A673 (cell line): ENCODE measurements at regions not wholly inside any gene's neighbourhood (a gene's known extent, or its start where the extent isn't known, plus 50 kb on each side); places are given as distances from the start of the nearest gene placed in this dataset.

Experiments used
- BruUV-seq: library from RNA; stranded (reverse); fragments of 400-500 nt; replicated peaks from 2 replicates; lab custom pipeline; 2021; lab: Mats Ljungman, UMichigan
- CTCF ChIA-PET: fragments of 300-600 bp; sonication (Branson Sonifier 250); formaldehyde crosslinking; loops from one replicate; lab custom pipeline; 2022; ENCODE audit warnings: antibody characterized with exemption; lab: Charles Lee
- POLR2A ChIA-PET: fragments of 300-600 bp; sonication (Branson Sonifier 250); formaldehyde crosslinking; loops from one replicate; lab custom pipeline; 2022; ENCODE audit warnings: antibody characterized with exemption; ENCODE audit not compliant: low non-redundant PET; lab: Charles Lee
- DNase-seq: peaks from one replicate; pipeline ENCODE4 v3.0.0-alpha.2; 2015; ENCODE audit warnings: low spot score
- H3K27ac ChIP-seq: fragments of 200-600 bp; sonication (generic); 2 replicates; pipeline ENCODE4 v1.5.1; 2016; ENCODE audit warnings: mixed run types, low read depth, mild to moderate bottlenecking, mixed read lengths, antibody characterized with exemption, low read length; ENCODE audit not compliant: poor library complexity, severe bottlenecking
- H3K27me3 ChIP-seq: fragments of 200-600 bp; sonication (generic); replicated peaks from 2 replicates; pipeline ENCODE4 v1.6.1; 2017; ENCODE audit warnings: mixed run types, low read depth, mild to moderate bottlenecking, mixed read lengths, antibody characterized with exemption, low read length; ENCODE audit not compliant: insufficient read depth, poor library complexity
- H3K36me3 ChIP-seq: fragments of 200-600 bp; sonication (generic); 2 replicates; pipeline ENCODE4 v1.6.1; 2016; ENCODE audit warnings: mixed run types, mild to moderate bottlenecking, mixed read lengths, antibody characterized with exemption, low read length; ENCODE audit not compliant: insufficient read depth, poor library complexity, severe bottlenecking
- H3K4me1 ChIP-seq: fragments of 200-600 bp; sonication (generic); 2 replicates; pipeline ENCODE4 v1.6.1; 2017; ENCODE audit warnings: mixed run types, mild to moderate bottlenecking, mixed read lengths, antibody characterized with exemption, low read length; ENCODE audit not compliant: insufficient read depth, poor library complexity, severe bottlenecking
- H3K4me3 ChIP-seq: fragments of 200-600 bp; sonication (generic); 2 replicates; pipeline ENCODE4 v1.5.1; 2016; ENCODE audit warnings: low read depth, mixed run types, mild to moderate bottlenecking, mixed read lengths, low read length; ENCODE audit not compliant: poor library complexity, severe bottlenecking
- H3K9me3 ChIP-seq: fragments of 200-600 bp; sonication (generic); 2 replicates; pipeline ENCODE4 v1.6.1; 2016; ENCODE audit warnings: mixed run types, low read depth, mild to moderate bottlenecking, mixed read lengths, antibody characterized with exemption, low read length; ENCODE audit not compliant: poor library complexity, severe bottlenecking
- EZH2 ChIP-seq: fragments of 200-600 bp; sonication (generic); IDR thresholded peaks from 2 replicates; pipeline ENCODE4 v1.6.1; 2017; ENCODE audit warnings: borderline replicate concordance, low read depth, mild to moderate bottlenecking, mixed read lengths, antibody characterized with exemption, low read length; ENCODE audit not compliant: poor library complexity, severe bottlenecking
- intact Hi-C: fragments of 100-400 bp; cut with micrococcal nuclease; formaldehyde crosslinking; loops from one replicate; pipeline ENCODE4 v1.10.0; 2022; ENCODE audit not compliant: unreplicated experiment
- TF ChIP-seq, protein P1 (sequence below): fragments of 300-800, 200-600 bp; sonication (generic); conservative IDR thresholded peaks from 2 replicates; pipeline ENCODE4 v1.5.1; 2017; ENCODE audit warnings: low read depth, mild to moderate bottlenecking, antibody characterized with exemption, low read length, moderate library complexity, mixed read lengths

DNA sequence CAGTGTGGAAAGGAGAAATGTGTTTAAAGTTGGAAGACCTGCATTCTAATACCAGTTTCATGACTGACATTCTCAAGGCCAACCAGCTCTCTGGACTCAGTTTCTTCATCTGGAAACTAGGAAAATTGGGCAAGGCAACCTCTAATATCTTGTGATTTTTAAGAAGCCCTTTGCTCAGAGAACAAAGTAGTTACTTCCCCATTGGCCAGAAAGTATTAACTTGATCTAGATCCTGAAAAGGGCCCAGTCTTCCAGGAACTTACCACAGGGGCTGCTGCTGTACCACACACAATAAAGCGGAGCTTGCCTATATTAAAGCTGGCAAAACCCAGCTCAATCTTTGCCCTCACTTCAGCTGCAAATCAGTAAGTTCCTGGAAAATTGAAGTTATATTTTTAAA lies 155.6 kb upstream of the ADO start:
- Histone ChIP-seq H3K27ac (no peak overlapping the region), H3K27me3 (no peaks in the 10 kb centered on the region), H3K9me3 (no peaks in the 10 kb centered on the region), H3K4me1 (no peaks in the 10 kb centered on the region), H3K36me3 (no peaks in the 10 kb centered on the region), H3K4me3 (no peak overlapping the region)
- POLR2A ChIA-PET: no interaction called here
- BruUV-seq: no TSS peak
- DNase-seq: no peak
- CTCF ChIA-PET: no interaction called here
- intact Hi-C loops: no loop called here
- TF ChIP-seq, protein P1, sequence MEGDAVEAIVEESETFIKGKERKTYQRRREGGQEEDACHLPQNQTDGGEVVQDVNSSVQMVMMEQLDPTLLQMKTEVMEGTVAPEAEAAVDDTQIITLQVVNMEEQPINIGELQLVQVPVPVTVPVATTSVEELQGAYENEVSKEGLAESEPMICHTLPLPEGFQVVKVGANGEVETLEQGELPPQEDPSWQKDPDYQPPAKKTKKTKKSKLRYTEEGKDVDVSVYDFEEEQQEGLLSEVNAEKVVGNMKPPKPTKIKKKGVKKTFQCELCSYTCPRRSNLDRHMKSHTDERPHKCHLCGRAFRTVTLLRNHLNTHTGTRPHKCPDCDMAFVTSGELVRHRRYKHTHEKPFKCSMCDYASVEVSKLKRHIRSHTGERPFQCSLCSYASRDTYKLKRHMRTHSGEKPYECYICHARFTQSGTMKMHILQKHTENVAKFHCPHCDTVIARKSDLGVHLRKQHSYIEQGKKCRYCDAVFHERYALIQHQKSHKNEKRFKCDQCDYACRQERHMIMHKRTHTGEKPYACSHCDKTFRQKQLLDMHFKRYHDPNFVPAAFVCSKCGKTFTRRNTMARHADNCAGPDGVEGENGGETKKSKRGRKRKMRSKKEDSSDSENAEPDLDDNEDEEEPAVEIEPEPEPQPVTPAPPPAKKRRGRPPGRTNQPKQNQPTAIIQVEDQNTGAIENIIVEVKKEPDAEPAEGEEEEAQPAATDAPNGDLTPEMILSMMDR: no peak
- TF ChIP-seq EZH2: no peak

DNA sequence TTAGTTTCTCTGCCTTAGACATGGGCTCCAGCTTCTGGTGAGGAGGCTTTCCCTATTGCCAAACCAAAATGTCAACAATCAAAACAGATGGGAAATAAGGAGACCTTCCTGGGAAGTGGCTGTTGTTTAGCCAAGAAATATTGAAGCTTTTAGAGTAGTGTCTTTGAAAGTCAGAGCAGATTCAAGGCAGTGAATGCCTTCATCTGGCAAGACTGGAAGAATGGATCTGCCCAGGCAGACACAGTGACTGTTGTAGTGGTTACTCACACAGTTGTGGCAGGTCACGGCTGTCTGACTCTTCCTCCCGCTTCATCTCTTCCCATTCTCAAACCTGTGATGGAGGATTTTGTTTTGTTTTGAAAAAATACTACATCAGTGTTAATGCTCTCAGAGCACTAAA lies 154.1 kb upstream of the ADO start:
- no peak for DNase-seq
- BruUV-seq: no TSS peak
- ChIA-PET POLR2A (no interaction called here), CTCF (no interaction called here)
- H3K36me3 ChIP-seq: no peaks in the 10 kb centered on the region
- intact Hi-C loops: no loop called here
- H3K27me3 ChIP-seq: no peaks in the 10 kb centered on the region
- H3K27ac ChIP-seq: no peak overlapping the region
- no peaks in the 10 kb centered on the region for H3K4me1 ChIP-seq
- no peaks in the 10 kb centered on the region for H3K9me3 ChIP-seq
- no peak for TF ChIP-seq EZH2
- TF ChIP-seq, protein P1: no peak
- H3K4me3 ChIP-seq: no peak overlapping the region

DNA sequence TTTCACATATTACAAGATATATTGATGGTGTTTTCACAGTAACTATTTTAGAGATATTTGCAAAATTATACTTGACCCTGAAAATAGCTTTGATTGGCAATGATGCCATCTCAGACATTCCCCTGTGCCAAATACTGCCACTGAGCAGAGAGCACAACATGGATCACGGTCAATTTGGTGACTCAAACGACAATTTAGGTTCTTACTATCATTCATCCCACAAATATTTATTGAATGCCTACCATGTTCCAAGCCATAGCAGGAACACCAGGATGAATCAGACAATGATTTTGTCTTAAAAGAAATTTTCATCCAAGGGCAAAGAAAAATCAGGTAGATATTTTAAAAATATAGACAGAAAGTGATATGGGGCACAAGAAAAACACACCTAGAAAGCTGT lies 153.2 kb upstream of the ADO start:
- Histone ChIP-seq H3K4me1 (no peaks in the 10 kb centered on the region), H3K36me3 (no peaks in the 10 kb centered on the region), H3K27ac (no peak overlapping the region), H3K27me3 (no peaks in the 10 kb centered on the region), H3K9me3 (no peaks in the 10 kb centered on the region), H3K4me3 (no peak overlapping the region)
- intact Hi-C loops: no loop called here
- ChIA-PET CTCF (no interaction called here), POLR2A (no interaction called here)
- TF ChIP-seq EZH2: no peak
- TF ChIP-seq, protein P1: no peak
- DNase-seq: no peak
- BruUV-seq: no TSS peak
